ENCODE measurements at regions not wholly inside any gene's neighbourhood (a gene's known extent, or its start where the extent isn't known, plus 50 kb on each side); places are given as distances from the start of the nearest gene placed in this dataset.

DNA sequence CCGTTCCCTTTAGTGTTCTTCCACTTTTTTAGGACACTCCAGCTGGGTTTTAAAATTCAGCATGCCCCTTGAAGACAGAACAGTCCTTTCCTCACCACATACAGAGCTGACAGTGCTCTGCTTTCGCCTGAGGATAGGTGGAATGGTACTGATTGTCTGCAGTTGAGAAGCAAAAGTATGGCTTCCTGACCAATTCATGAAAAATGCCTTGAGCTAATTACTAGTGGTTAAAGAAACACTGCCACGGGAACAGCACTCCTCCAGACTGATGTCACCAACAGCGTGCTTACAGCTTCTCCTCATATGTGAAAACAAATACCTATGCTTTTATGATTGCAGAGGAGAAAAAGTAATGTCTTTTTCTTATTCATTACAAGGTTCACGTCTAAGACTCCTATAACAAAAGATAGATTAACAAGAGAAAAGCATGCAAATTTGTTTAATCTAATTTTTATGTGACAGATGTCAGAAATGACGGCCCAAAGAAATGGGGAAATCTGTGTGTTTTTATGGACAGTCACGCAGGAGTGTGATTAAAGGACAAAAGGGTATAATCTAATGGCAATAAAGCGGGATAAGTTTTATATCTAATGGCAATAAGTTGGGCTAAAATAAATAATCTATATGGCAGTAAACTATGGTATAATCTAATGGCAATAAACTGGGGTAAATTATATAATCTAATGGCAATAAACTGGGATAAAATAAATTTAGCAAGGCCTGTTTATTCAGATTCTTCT is 123.4 kb upstream of the ARHGAP42 start:
- in situ Hi-C loops (cut with HindIII; ENCODE audit: extremely low pct_ligation_motif_present, low pct_unique_long_range_greater_than_20kb), result no loop called here
- BruUV-seq (replicated peaks), result no TSS peak

More for the DNA sequence above, 123.4 kb upstream of the ARHGAP42 start:
- H3K79me2 ChIP-seq (ENCODE audit: insufficient read depth, low read length), result no peaks in the 10 kb centered on the region
- TF ChIP-seq DNMT1 (CRISPR knock-in tag; IDR thresholded peaks at IDR 0.05), result no peak
- TF ChIP-seq JUN (CRISPR knock-in tag; IDR thresholded peaks at IDR 0.05), result no peak
- TF ChIP-seq ZNF432 (CRISPR knock-in tag; IDR thresholded peaks at IDR 0.05; ENCODE audit: borderline replicate concordance), result no peak
- no peak for TF ChIP-seq TCF12 (IDR thresholded peaks at IDR 0.05)
- no peak for TF ChIP-seq TCF12 (CRISPR knock-in tag; IDR thresholded peaks at IDR 0.05)
- TF ChIP-seq ZNF614 (CRISPR knock-in tag; IDR thresholded peaks at IDR 0.05; ENCODE audit: borderline replicate concordance), result no peak
- TF ChIP-seq ARHGAP35 (CRISPR knock-in tag; IDR thresholded peaks at IDR 0.05; ENCODE audit: borderline replicate concordance), result no peak
- TF ChIP-seq, protein P1, sequence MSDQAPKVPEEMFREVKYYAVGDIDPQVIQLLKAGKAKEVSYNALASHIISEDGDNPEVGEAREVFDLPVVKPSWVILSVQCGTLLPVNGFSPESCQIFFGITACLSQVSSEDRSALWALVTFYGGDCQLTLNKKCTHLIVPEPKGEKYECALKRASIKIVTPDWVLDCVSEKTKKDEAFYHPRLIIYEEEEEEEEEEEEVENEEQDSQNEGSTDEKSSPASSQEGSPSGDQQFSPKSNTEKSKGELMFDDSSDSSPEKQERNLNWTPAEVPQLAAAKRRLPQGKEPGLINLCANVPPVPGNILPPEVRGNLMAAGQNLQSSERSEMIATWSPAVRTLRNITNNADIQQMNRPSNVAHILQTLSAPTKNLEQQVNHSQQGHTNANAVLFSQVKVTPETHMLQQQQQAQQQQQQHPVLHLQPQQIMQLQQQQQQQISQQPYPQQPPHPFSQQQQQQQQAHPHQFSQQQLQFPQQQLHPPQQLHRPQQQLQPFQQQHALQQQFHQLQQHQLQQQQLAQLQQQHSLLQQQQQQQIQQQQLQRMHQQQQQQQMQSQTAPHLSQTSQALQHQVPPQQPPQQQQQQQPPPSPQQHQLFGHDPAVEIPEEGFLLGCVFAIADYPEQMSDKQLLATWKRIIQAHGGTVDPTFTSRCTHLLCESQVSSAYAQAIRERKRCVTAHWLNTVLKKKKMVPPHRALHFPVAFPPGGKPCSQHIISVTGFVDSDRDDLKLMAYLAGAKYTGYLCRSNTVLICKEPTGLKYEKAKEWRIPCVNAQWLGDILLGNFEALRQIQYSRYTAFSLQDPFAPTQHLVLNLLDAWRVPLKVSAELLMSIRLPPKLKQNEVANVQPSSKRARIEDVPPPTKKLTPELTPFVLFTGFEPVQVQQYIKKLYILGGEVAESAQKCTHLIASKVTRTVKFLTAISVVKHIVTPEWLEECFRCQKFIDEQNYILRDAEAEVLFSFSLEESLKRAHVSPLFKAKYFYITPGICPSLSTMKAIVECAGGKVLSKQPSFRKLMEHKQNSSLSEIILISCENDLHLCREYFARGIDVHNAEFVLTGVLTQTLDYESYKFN (CRISPR knock-in tag; conservative IDR thresholded peaks at IDR 0.05), result no peak
- TF ChIP-seq, protein P2, sequence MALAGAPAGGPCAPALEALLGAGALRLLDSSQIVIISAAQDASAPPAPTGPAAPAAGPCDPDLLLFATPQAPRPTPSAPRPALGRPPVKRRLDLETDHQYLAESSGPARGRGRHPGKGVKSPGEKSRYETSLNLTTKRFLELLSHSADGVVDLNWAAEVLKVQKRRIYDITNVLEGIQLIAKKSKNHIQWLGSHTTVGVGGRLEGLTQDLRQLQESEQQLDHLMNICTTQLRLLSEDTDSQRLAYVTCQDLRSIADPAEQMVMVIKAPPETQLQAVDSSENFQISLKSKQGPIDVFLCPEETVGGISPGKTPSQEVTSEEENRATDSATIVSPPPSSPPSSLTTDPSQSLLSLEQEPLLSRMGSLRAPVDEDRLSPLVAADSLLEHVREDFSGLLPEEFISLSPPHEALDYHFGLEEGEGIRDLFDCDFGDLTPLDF (CRISPR knock-in tag; IDR thresholded peaks at IDR 0.05), result no peak
- no peak for TF ChIP-seq MBNL3 (CRISPR knock-in tag; conservative IDR thresholded peaks at IDR 0.05)
- ATAC-seq, result no peak
- no peaks in the 10 kb centered on the region for H3K4me1 ChIP-seq (ENCODE audit: insufficient read depth, low read length)
- no peak for FAIRE-seq
- H3K4me3 ChIP-seq (replicated peaks in 1 of 3; ENCODE audit: insufficient read depth in 1 of 3, low read depth in 2 of 3, low read length in 3 of 3), result no peak overlapping the region
- H3K36me3 ChIP-seq (replicated peaks in 1 of 2; ENCODE audit: control insufficient read depth in 1 of 2, insufficient read depth in 2 of 2, low read length in 2 of 2), result no peaks in the 10 kb centered on the region
- H4K20me1 ChIP-seq (ENCODE audit: insufficient read depth, low read length), result no peaks in the 10 kb centered on the region
- intact Hi-C loops (cut with micrococcal nuclease; ENCODE audit: unreplicated experiment), result no loop called here
- H3K9me3 ChIP-seq (ENCODE audit: low read length), result no peaks in the 10 kb centered on the region
- no peak overlapping the region for H2AFZ ChIP-seq (ENCODE audit: low read length)
- WGBS (ENCODE audit: low lambda C conversion rate), result 5% methylated on average over 8 of the region's 8 CpGs
- POLR2A ChIA-PET, result no interaction called here
- H3K27ac ChIP-seq (ENCODE audit: extremely low read length, insufficient read depth, low read length), result no peak overlapping the region
- no peak overlapping the region for H3K4me2 ChIP-seq (ENCODE audit: low read depth, low read length)
- no peak overlapping the region for H3K9ac ChIP-seq (ENCODE audit: insufficient read depth, low read depth, low read length)
- no peaks in the 10 kb centered on the region for H3K27me3 ChIP-seq (ENCODE audit: control insufficient read depth in 1 of 2, insufficient read depth in 2 of 2, low read length in 2 of 2)
- CTCF ChIA-PET (ENCODE audit: low intra/inter-chr PET ratio, low total read pairs), result no interaction called here
- no peak for DNase-seq (ENCODE audit: low spot score)
